IPS-18c (cell line): ENCODE measurements at regions not wholly inside any gene's neighbourhood (a gene's known extent, or its start where the extent isn't known, plus 50 kb on each side); places are given as distances from the start of the nearest gene placed in this dataset.

Experiments used
- H3K4me3 ChIP-seq: 2 replicates; pipeline ENCODE4 v1.7.0; 2013; ENCODE audit warnings: low read depth, mild to moderate bottlenecking, low read length, moderate library complexity; ENCODE audit not compliant: insufficient read depth
- H3K9me3 ChIP-seq: one replicate; pipeline ENCODE4 v1.6.1; 2013; ENCODE audit warnings: mild to moderate bottlenecking, low read length, moderate library complexity; ENCODE audit not compliant: control insufficient read depth, insufficient read depth

DNA sequence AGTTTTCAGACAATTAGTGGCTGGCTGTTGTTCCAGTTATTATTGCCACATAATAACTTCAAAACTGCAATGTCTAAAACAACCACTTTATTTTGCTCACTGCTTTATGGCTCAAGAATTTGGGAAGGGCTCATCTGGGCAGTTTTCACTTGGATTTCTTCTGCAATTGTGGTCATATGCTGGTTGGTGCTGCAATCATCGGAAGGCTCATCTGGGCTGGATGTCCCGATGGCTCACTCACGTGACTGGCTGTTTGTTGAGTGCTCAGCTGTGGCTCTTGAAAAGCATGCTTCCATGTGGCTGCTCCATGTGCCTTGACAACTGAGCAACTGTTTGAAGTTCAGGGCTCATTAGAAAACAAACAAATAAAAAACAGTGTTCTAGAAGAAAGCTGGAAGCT lies 1032.5 kb downstream of the DTWD2 start:
- Histone ChIP-seq H3K4me3 (no peak overlapping the region), H3K9me3 (no peaks in the 10 kb centered on the region)

DNA sequence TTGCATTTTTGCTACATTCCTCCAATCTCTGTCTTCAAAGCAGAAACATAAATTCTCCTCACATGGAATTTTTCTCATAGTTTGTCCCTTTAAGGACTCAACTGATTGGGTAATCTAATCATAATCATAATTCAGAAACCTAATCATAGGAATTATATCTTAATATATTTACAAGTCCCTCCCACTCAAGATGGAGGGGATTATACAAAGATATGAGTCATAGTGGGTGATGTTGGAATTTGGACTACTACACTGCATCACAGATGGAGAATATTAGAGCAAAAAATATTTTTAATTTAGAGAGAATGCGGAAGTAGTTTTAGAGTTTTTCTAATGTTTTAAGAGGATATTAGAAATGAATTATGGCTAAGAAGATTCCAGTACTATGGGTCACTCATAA lies 1034.0 kb downstream of the DTWD2 start:
- Histone ChIP-seq H3K4me3 (no peak overlapping the region), H3K9me3 (no peaks in the 10 kb centered on the region)

DNA sequence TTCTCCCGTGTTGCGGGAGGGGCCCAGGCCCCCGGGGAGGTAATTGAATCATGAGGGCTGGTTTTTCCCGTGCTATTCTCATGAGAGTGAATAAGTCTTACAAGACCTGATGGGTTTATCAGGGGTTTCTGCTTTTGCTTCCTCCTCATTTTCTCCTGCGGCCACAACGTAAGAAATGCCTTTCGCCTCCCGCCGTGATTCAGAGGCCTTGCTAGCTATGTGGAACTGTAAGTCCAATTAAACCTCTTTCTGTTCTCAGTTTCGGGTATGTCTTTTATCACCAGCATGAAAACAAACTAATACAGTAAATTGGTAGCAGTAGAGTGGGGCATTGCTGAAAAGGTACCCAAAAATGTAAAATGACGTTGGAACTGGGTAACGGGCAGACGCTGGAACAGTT lies 1035.1 kb downstream of the DTWD2 start:
- H3K4me3 ChIP-seq = no peak overlapping the region
- H3K9me3 ChIP-seq = no peaks in the 10 kb centered on the region

DNA sequence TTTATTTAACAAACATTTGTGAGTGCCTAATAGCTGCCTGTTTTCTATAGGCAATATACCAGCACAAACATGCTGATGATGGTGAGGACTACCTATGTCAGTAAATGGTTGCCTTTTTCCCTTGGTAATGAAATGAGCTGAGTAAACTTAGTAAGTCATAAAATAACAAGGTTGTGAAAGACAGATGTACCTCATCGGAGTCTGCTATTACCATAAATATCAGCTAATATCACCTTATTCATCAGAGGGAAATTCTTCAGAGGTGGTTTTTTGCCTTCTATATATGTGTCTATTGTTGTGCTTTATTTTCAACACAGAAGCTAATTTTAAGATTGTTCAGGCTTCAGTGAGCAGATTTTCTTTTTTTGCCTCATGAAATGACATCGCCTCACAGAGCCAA lies 1040.5 kb downstream of the DTWD2 start:
- Histone ChIP-seq H3K4me3 (no peak overlapping the region), H3K9me3 (no peaks in the 10 kb centered on the region)

DNA sequence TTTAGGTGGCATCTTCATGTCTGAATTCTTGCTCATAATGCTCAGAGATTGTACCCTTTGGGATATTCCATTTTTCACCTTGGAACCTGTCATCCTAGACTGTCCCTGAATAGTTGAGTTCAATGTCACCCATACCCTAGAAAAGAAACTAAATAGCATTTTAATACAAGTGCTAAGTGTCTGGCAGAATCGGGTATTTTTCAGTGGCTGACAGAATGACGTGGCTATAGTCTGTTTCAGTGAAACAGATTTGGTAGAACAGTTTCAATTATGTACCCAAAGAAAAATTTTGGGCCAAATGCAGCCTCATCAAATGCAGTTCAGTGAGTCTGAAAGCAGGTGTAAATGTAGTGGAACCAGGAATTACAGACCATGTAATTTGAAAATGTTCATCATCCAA lies 1041.2 kb downstream of the DTWD2 start:
- no peaks in the 10 kb centered on the region for H3K9me3 ChIP-seq
- no peak overlapping the region for H3K4me3 ChIP-seq

DNA sequence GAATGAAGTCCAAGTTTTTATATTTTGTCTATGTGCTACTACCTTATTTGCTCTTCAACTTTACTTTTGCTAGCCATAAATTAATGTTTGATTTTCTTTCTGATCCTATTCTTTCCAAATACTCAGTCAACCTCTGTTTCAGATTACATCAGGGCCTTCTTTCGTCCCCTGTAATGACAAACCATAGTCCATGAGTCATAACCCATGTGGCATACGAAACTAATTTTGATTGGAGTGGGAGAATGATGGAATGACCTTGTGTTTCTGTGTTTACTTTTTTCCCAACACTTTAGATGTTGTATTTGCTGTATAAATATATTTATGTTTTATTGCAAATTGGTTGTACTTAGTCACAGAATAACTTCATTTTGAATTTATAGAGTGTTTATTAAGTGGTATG lies 1043.1 kb downstream of the DTWD2 start:
- no peaks in the 10 kb centered on the region for H3K9me3 ChIP-seq
- H3K4me3 ChIP-seq = no peak overlapping the region

DNA sequence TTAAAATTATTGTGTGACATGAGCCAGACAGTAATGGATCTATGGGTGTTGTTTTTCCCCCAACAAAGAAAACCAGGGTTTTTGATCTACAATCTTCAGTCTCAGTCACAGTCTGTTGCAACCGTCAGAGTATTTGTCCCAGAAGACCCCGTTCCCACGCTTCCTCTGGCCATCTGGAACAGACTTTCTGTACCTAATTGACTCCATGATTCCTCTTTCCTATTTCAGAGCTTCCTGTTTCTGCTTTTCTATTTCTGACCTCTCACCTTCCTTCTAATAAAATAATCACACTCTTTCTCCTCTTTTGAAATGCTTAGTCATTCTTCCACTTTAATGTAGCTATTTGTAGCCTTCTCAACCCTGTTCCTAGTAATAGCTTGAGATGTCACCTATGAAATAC lies 1044.8 kb downstream of the DTWD2 start:
- no peak overlapping the region for H3K4me3 ChIP-seq
- no peaks in the 10 kb centered on the region for H3K9me3 ChIP-seq

DNA sequence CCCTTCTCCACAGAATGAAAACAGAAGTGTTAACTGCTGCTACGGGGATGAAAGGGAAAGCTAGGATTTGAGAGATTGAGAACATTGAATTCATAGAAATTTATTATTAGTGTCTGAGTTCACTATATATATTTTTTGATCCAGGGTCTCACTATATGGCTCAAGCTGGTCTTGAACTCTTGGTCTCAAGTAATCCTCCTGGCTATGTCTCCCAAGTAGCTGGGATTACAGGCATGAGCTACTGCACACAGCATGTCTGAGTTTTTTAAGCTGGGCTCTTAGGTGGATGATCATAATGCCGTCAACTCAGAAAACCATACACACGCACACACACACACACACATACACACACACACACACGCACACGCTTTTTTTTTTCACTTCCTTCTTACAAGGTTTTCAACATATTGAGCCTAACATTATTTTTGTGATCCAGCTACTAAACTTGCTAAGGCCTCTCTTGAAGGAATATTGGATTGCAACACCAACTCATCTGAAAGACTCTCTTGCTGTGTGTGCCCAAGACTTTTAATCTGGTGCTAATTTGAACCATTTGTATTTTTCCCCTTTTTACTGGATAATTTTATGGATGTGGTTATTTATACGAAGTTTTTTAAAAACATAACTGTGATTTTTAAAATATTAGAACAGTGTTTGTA lies 1045.4 kb downstream of the DTWD2 start:
- H3K9me3 ChIP-seq = no peaks in the 10 kb centered on the region
- H3K4me3 ChIP-seq = no peak overlapping the region

DNA sequence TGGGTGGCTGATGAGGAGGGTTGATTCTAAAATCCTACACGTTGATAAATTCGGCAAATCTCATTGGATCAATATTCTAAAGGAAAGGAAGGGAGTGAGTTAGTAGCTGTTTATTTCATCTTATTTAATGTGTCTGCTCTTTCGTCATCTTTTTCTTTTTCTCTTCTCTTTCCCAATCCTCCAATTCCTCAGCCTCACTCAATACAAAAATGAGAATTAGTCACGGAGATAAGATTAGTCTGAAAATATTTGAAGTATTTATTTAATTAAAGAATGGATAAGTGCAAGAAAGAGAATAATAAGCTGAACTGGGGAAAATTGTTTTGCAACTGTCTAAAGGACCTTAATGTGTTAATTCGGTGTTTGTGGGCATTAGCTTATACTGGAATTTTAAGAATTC lies 1095.1 kb downstream of the DTWD2 start:
- Histone ChIP-seq H3K9me3 (no peaks in the 10 kb centered on the region), H3K4me3 (no peak overlapping the region)

DNA sequence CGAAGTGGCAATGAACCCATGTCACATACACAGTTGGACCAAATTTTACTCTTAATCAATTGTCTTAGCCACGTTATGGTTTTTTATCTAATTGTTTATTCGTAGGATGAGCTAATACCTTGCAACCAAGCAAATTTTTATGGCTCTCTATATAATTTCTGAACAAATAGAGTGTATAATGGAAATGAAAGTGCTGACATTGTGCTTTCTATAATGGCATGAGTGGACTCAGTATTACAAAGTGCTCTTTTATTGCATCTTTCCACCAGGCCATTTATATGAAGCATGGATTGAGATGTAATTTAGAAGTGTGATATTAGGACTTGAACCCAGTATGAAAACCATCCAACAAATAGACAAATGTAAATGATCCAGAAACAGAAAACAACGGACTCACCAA lies 1096.0 kb downstream of the DTWD2 start:
- no peak overlapping the region for H3K4me3 ChIP-seq
- H3K9me3 ChIP-seq = no peaks in the 10 kb centered on the region

DNA sequence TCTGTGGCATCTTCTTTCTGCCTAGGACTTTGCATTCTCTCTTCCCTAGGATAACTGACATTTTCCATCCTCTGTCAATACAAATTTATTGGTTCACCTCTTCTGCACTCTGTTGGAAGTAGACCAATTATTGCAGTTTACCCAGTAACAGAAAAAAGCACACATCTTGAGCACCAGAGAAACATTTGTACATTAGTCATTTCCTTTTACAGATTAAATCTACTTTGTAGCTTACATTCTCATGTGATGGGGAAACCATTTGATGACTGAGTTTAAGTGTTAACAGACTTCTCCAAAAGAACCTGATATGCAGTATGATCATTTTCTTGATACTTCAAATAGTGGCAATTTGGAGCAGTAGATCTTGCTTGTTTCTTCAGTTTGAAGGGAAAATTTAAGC lies 1098.8 kb downstream of the DTWD2 start:
- Histone ChIP-seq H3K4me3 (no peak overlapping the region), H3K9me3 (no peaks in the 10 kb centered on the region)

DNA sequence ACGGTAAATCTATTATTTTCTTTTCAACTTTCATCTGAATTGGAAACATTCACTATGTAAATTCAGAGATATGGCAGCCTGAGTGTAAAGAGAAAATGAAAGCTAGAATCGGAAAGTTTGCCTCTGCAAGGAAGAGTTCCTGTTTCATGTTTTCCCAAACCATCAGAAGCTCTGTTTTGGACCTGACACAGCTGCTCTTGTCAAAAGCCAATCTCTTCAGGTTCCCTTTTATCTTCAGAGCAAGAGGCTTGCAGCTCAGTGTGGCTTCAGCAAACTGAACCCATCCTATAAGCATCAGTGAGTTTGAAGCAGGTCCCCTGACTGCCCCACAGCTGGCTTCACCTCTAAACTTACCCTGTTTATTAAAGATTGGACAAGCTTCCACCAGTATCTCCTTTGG lies 1099.7 kb downstream of the DTWD2 start:
- Histone ChIP-seq H3K9me3 (no peaks in the 10 kb centered on the region), H3K4me3 (no peak overlapping the region)

DNA sequence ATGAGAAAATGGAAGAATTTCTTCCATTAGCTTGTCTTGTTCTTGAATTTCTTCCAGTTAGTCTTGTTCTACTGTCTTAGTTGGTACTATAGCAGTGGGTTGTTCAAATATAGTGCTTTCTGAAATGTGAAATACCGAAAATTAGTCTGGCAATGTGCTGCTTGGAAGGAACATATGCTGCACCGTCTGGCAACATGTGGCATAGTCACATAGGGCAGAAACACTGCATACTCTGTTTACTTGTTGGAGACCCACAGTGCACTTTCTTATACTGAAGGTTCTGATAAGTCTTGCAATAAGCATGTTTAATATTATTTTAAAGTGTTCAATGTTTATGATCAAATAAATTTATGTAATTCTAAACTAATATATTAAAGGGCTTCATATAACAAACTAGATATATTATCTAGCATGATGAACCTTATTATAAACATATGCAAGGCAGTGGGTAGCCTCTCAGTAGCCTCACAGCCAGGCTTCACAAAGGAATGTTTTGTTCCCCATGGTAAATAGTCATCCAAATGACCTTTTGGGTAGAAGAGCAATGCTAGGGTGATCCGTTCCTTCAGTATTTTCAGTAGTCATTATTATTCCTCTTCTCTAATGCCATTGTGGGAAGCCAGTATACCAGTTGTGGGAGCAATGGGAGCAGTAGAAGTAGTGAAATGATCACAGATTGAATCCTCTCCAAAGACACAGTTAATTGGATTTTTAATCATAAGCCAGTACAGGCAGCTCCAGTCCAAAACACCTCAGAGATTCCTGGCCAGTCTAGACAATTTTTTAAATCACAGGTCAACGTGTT lies 1106.7 kb downstream of the DTWD2 start:
- H3K9me3 ChIP-seq = no peaks in the 10 kb centered on the region
- H3K4me3 ChIP-seq = no peak overlapping the region

DNA sequence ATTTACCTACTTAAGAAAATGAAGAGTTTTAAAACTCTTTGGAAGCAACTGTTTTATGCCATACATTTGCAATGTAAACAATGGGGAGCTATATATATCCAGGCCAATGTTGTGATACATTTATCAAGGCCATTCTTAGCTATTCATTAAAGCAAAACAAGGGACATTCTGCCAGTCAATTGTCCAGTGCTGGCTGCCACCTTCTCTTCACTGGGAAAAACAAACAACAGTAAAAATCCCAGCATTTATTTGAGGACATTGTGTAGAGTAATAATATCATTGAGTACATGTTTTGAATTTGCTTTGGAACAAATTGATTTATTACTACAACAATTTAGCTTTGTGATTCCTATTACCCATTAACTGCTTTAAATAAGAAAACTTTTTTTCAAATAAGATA lies 1107.4 kb downstream of the DTWD2 start:
- Histone ChIP-seq H3K9me3 (no peaks in the 10 kb centered on the region), H3K4me3 (no peak overlapping the region)

DNA sequence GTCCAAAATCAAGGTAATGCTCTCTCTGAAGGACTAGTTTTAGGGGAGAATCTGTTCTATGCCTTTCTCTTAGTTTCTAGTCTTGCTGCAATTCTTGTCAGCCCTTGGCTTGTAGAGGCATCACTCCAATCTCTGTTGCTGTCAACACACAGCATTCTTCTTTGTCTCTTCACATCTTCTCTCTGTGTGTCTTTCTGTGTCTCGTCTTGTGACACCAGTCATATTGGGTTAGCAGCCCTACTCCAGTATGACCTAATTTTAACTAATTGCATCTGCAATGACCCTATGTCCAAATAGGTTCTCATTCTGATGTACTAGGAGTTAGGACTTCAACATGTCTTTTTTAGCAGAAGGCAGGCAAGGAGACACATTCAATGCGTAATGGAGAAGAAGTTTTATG lies 1110.6 kb downstream of the DTWD2 start:
- Histone ChIP-seq H3K4me3 (no peak overlapping the region), H3K9me3 (no peaks in the 10 kb centered on the region)

DNA sequence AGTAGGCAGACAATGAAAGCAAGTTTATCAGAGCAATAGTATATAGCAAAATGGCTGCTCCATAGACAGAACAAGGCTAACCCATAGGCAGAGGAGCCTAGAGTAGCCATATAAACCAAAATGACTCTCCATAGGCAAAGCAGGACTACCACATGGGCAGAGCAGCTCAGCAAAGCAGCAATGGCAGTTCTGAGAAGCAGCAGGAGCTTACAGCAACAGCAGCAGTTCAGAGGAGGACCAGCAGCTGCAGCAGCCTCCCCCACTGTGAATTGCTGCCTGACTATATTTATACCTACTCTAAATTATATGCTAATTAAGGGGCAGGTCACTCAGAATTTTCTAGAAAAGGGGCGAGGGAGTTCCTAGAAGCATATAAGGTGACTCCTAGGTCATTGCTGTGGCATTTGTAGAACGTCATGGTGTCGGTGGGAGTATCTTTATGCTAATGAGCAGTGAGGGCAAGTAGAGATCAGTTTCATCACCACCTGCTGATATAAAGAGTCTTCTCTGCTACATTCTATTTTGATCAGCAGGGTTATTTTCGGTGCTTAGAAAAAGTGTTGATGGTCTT lies 1115.5 kb downstream of the DTWD2 start:
- H3K4me3 ChIP-seq = no peak overlapping the region
- H3K9me3 ChIP-seq = no peaks in the 10 kb centered on the region

DNA sequence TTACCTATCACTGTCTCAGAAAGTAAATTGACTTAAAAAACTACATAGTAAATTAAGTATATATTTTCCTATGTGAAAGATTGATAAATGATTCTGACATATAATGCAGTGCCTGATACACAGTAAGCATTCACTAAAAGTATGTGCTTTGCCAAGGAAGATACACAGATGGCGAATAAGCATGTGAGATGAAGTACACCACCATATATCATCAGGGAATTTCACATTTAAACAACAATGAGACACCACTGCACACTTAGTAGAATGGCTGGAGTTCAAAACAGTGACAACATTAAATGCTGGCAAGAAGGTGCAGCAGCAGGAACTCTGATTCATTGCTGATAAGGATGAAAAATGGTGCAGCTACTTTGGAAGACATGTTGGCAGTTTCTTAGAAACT lies 1118.8 kb downstream of the DTWD2 start:
- no peak overlapping the region for H3K4me3 ChIP-seq
- no peaks in the 10 kb centered on the region for H3K9me3 ChIP-seq

DNA sequence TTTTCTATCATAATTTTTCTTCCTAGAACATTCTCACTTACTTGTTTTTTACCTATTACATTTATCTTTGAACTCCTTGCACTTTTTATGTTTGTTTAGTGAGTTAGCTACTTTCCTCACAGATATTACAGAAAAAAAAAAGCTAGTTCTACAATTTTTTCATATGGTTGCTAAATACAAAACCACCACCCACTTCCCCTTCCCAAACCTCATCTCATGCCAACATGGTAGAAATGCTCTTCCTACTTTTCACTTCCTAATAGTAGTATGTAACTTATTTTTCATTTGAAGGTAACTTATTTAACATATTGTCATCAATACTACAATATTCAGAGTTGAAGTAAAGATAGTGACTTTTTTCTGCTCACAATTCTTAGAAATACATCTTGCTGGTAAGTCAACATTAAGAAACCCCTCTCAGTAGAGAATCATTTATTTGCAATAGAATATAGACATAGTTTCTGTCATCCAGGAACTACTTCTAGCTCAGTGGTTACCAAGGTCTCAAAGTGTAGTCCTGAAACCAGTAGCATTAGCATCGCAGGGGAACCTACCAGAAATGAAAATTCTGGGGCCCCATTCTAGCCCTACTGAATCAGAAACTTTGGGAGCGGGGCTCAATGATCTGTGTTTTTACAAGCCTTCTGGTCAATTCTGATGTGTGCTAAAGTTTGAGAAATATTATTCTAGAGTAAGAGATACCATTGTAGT lies 1124.6 kb downstream of the DTWD2 start:
- Histone ChIP-seq H3K4me3 (no peak overlapping the region), H3K9me3 (no peaks in the 10 kb centered on the region)
